ENCODE measurements at regions not wholly inside any gene's neighbourhood (a gene's known extent, or its start where the extent isn't known, plus 50 kb on each side); places are given as distances from the start of the nearest gene placed in this dataset.

GRCh38 chr5:118611332-118611945 lies 376.9 kb downstream of the DTWD2 start:
- no peak for TF ChIP-seq EZH2phosphoT487 (IDR thresholded peaks at IDR 0.05; ENCODE audit: low read length)
- TF ChIP-seq CTCF (IDR thresholded peaks at IDR 0.05; ENCODE audit: low read length) = peak; percentile 80
- no peak for TF ChIP-seq EZH2 (optimal IDR thresholded peaks at IDR 0.05; ENCODE audit: low read depth, low read length)
